GM12878 (cell line): ENCODE measurements at regions not wholly inside any gene's neighbourhood (a gene's known extent, or its start where the extent isn't known, plus 50 kb on each side); places are given as distances from the start of the nearest gene placed in this dataset.

Experiments used
- ATAC-seq: fragments of 200-7000 bp; cut with Tn5 transposase; 3 replicates; pipeline ENCODE4 v1.9.1; 2020; ENCODE audit warnings: mild to moderate bottlenecking, moderate library complexity
- BruUV-seq: library from RNA; stranded (reverse); fragments of 400-500 nt; replicated peaks from 2 replicates; lab custom pipeline; 2021; lab: Mats Ljungman, UMichigan
- CTCF ChIA-PET: fragments of 300-600 bp; sonication (Branson Sonifier 250); formaldehyde crosslinking; extraction: SDS; loops from one replicate; lab custom pipeline; 2021; ENCODE audit warnings: inconsistent platforms; lab: Yijun Ruan, JAX
- POLR2A ChIA-PET: fragments of 350-600 bp; formaldehyde crosslinking; extraction: SDS; loops from one replicate; lab custom pipeline; 2021; ENCODE audit warnings: inconsistent platforms; lab: Charles Lee
- RAD21 ChIA-PET: fragments of 300-600 bp; sonication (Branson Sonifier 250); formaldehyde crosslinking; loops from one replicate; lab custom pipeline; 2023; ENCODE audit warnings: antibody characterized with exemption; ENCODE audit not compliant: unreplicated experiment; lab: Charles Lee
- SMC1A ChIA-PET: fragments of 300-600 bp; sonication (Branson Sonifier 250); formaldehyde crosslinking; loops from one replicate; lab custom pipeline; 2023; ENCODE audit not compliant: unreplicated experiment, uncharacterized antibody; lab: Charles Lee
- DNase-seq: peaks from one replicate; pipeline ENCODE4 v3.0.0-alpha.2; 2011; ENCODE audit warnings: low read depth, low spot score
- FAIRE-seq: peaks from 3 replicates; lab custom pipeline; 2011; peaks lifted over from hg19 to GRCh38; lab: Jason Lieb, UNC
- H2AFZ ChIP-seq: 2 replicates; pipeline ENCODE4 v1.6.0; 2011; ENCODE audit warnings: low read depth, low read length, control low read depth; ENCODE audit not compliant: control insufficient read depth
- H3K27ac ChIP-seq: 2 replicates; pipeline ENCODE4 v1.5.1; 2011; ENCODE audit warnings: control low read depth; ENCODE audit not compliant: control insufficient read depth, insufficient read depth
- H3K27me3 ChIP-seq, 2 experiments: replicated peaks in 1 of 2; 2 replicates each; pipeline versions ENCODE4 v1.6.0 to v1.6.1; 2011; ENCODE audit warnings: low read length in 1 of 2; ENCODE audit not compliant: control insufficient read depth in 2 of 2, insufficient read depth in 2 of 2
- H3K36me3 ChIP-seq, 2 experiments: 2 replicates each; pipeline ENCODE4 v1.5.1; 2011; ENCODE audit warnings: low read length in 1 of 2; ENCODE audit not compliant: control insufficient read depth in 2 of 2, insufficient read depth in 2 of 2
- H3K4me1 ChIP-seq: 2 replicates; pipeline ENCODE4 v1.6.1; 2011; ENCODE audit warnings: mild to moderate bottlenecking, low read length, moderate library complexity, mixed read lengths; ENCODE audit not compliant: control insufficient read depth, insufficient read depth
- H3K4me2 ChIP-seq: 2 replicates; pipeline ENCODE4 v1.6.0; 2011; ENCODE audit warnings: control low read depth; ENCODE audit not compliant: control insufficient read depth, insufficient read depth
- H3K4me3 ChIP-seq: fragments of 200-600 bp; sonication (generic); 2 replicates; pipeline ENCODE4 v1.5.1; 2016
- H3K79me2 ChIP-seq: 2 replicates; pipeline ENCODE4 v1.6.0; 2011; ENCODE audit warnings: low read length; ENCODE audit not compliant: control insufficient read depth, insufficient read depth
- H3K9ac ChIP-seq: 2 replicates; pipeline ENCODE4 v1.8.0; 2011; ENCODE audit warnings: low read length, control low read depth, mixed read lengths; ENCODE audit not compliant: control insufficient read depth, insufficient read depth
- H3K9me3 ChIP-seq: replicated peaks from 3 replicates; pipeline ENCODE4 v1.5.1; 2011; ENCODE audit warnings: mild to moderate bottlenecking, low read length; ENCODE audit not compliant: control insufficient read depth, insufficient read depth
- H4K20me1 ChIP-seq: 2 replicates; pipeline ENCODE4 v1.6.0; 2011; ENCODE audit not compliant: control insufficient read depth, insufficient read depth
- FOXK2 ChIP-seq: fragments of 450-650 bp; IDR thresholded peaks from 2 replicates; pipeline ENCODE4 v1.6.1; 2017; ENCODE audit warnings: mild to moderate bottlenecking, moderate library complexity
- HDGF ChIP-seq: fragments of 450-650 bp; IDR thresholded peaks from 2 replicates; pipeline ENCODE4 v1.6.1; 2016; ENCODE audit warnings: antibody characterized with exemption
- KAT2A ChIP-seq: conservative IDR thresholded peaks from 2 replicates; pipeline ENCODE4 v1.6.1; 2011; ENCODE audit warnings: low read depth, low read length; ENCODE audit not compliant: control insufficient read depth
- MTA2 ChIP-seq: fragments of 450-650 bp; IDR thresholded peaks from 2 replicates; pipeline ENCODE4 v1.6.1; 2016; ENCODE audit warnings: low read depth, mild to moderate bottlenecking, moderate library complexity
- NRF1 ChIP-seq: conservative IDR thresholded peaks from 2 replicates; pipeline ENCODE4 v1.6.1; 2011; ENCODE audit warnings: mild to moderate bottlenecking, low read depth, low read length, improper control_type of control experiment
- PAX8 ChIP-seq: fragments of 450-650 bp; IDR thresholded peaks from 2 replicates; pipeline ENCODE4 v1.6.1; 2017; ENCODE audit warnings: mild to moderate bottlenecking, moderate library complexity
- RAD51 ChIP-seq: fragments of 450-650 bp; IDR thresholded peaks from 2 replicates; pipeline ENCODE4 v1.6.1; 2016; ENCODE audit warnings: moderate library complexity, mild to moderate bottlenecking, inconsistent platforms
- RUNX3 ChIP-seq: IDR thresholded peaks from 2 replicates; pipeline ENCODE4 v1.6.1; 2012; ENCODE audit warnings: low read length, inconsistent platforms
- SRF ChIP-seq, 2 experiments: IDR thresholded peaks; 2 replicates each; pipeline ENCODE4 v1.6.1; 2011; ENCODE audit warnings: low read depth in 2 of 2, low read length in 2 of 2, mild to moderate bottlenecking in 1 of 2, moderate library complexity in 1 of 2
- WRNIP1 ChIP-seq: IDR thresholded peaks from 2 replicates; pipeline ENCODE4 v1.6.1; 2011; ENCODE audit warnings: low read depth, low read length, improper control_type of control experiment, borderline replicate concordance
- ZNF384 ChIP-seq: IDR thresholded peaks from 2 replicates; pipeline ENCODE4 v1.6.1; 2012; ENCODE audit warnings: low read depth, mild to moderate bottlenecking, low read length, improper control_type of control experiment, borderline replicate concordance
- ZNF622 ChIP-seq: fragments of 450-650 bp; IDR thresholded peaks from 2 replicates; pipeline ENCODE4 v1.6.1; 2017; ENCODE audit warnings: mild to moderate bottlenecking, inconsistent platforms
- WGBS: methylation state at CpG from one replicate; pipeline ENCODE4 v1.1.6; 2016; ENCODE audit warnings: low lambda C conversion rate; ENCODE audit not compliant: insufficient replicate concordance, insufficient coverage; ENCODE audit errors: missing lambda C conversion rate; 5-methylcytosine and 5-hydroxymethylcytosine counted together
- in situ Hi-C: fragments of 300-500 bp; cut with MboI; formaldehyde crosslinking; loops from 9 replicates; pipeline ENCODE4 v1.14.3; 2018; ENCODE audit warnings: mixed read lengths
- intact Hi-C: fragments of 100-400 bp; cut with micrococcal nuclease; formaldehyde crosslinking; loops from one replicate; pipeline ENCODE4 v1.14.2; 2022; ENCODE audit not compliant: unreplicated experiment
- TF ChIP-seq, protein P1 (sequence below): fragments of 450-650 bp; formaldehyde crosslinking; IDR thresholded peaks from 2 replicates; pipeline ENCODE4 v1.5.0; 2022; ENCODE audit warnings: mild to moderate bottlenecking, missing genetic modification characterization
- TF ChIP-seq, protein P2 (sequence below): IDR thresholded peaks from 2 replicates; pipeline ENCODE4 v1.6.1; 2011; ENCODE audit warnings: low read depth, mild to moderate bottlenecking, low read length, moderate library complexity, borderline replicate concordance; ENCODE audit errors: extremely low read depth
- TF ChIP-seq, protein P3 (sequence below): IDR thresholded peaks from 2 replicates; pipeline ENCODE4 v1.6.1; 2012; ENCODE audit warnings: low read depth, low read length, improper control_type of control experiment

DNA sequence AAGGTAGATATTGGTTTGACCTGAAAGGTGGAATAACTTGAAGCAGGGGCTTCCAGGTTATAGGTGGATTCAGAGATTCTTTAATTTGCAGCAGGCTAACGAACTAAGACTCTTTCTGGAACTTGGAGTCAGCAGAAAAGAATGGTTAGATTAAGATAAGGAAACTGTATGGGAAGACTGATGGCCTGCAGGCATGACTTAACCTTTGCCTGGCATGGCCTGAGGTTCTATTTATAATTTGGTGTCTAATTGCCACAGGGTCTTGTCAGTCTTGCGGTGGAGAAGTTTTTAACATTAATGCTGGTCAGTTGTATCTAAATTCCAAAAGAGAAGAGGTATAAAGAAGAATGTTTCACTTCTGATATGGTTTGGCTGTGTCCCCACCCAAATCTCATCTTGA is 110.3 kb upstream of the VCX3A start:
- intact Hi-C loops (no loop called here), in situ Hi-C loops (no loop called here)
- no peak for ATAC-seq
- no peaks in the 10 kb centered on the region for H3K4me1 ChIP-seq
- 47% methylated on average over 2 of the region's 2 CpGs for WGBS
- ChIA-PET CTCF (interaction anchor here (0.6 kb wide), 1 partner anchor 255 kb away, joined by 3 read pairs; no protein-coding TSS in a partner anchor), RAD21 (no interaction called here), SMC1A (no interaction called here), POLR2A (no interaction called here)
- H3K79me2 ChIP-seq: no peaks in the 10 kb centered on the region
- no peak overlapping the region for H3K9ac ChIP-seq
- no peaks in the 10 kb centered on the region for H4K20me1 ChIP-seq
- no peak overlapping the region for H3K4me3 ChIP-seq
- BruUV-seq: no TSS peak
- H3K4me2 ChIP-seq: no peak overlapping the region
- no peak overlapping the region for H3K27ac ChIP-seq
- H3K36me3 ChIP-seq: no peaks in the 10 kb centered on the region
- FAIRE-seq: no peak
- peaks cover 2% of the 10 kb centered on the region; the same call in 1 of the 3 replicates for H3K9me3 ChIP-seq
- DNase-seq: no peak
- H2AFZ ChIP-seq: no peak overlapping the region
- TF ChIP-seq ZNF622 (no peak), WRNIP1 (no peak), MTA2 (no peak), FOXK2 (no peak), NRF1 (no peak), PAX8 (no peak), HDGF (no peak), RUNX3 (no peak), SRF (IDR thresholded peaks at IDR 0.05; ENCODE audit: low read depth in 2 of 2, low read length in 2 of 2) (no peak), KAT2A (no peak), ZNF384 (no peak), RAD51 (no peak)
- TF ChIP-seq, protein P1, sequence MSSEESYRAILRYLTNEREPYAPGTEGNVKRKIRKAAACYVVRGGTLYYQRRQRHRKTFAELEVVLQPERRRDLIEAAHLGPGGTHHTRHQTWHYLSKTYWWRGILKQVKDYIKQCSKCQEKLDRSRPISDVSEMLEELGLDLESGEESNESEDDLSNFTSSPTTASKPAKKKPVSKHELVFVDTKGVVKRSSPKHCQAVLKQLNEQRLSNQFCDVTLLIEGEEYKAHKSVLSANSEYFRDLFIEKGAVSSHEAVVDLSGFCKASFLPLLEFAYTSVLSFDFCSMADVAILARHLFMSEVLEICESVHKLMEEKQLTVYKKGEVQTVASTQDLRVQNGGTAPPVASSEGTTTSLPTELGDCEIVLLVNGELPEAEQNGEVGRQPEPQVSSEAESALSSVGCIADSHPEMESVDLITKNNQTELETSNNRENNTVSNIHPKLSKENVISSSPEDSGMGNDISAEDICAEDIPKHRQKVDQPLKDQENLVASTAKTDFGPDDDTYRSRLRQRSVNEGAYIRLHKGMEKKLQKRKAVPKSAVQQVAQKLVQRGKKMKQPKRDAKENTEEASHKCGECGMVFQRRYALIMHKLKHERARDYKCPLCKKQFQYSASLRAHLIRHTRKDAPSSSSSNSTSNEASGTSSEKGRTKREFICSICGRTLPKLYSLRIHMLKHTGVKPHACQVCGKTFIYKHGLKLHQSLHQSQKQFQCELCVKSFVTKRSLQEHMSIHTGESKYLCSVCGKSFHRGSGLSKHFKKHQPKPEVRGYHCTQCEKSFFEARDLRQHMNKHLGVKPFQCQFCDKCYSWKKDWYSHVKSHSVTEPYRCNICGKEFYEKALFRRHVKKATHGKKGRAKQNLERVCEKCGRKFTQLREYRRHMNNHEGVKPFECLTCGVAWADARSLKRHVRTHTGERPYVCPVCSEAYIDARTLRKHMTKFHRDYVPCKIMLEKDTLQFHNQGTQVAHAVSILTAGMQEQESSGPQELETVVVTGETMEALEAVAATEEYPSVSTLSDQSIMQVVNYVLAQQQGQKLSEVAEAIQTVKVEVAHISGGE: no peak
- TF ChIP-seq, protein P2, sequence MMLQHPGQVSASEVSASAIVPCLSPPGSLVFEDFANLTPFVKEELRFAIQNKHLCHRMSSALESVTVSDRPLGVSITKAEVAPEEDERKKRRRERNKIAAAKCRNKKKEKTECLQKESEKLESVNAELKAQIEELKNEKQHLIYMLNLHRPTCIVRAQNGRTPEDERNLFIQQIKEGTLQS: no peak
- TF ChIP-seq, protein P3, sequence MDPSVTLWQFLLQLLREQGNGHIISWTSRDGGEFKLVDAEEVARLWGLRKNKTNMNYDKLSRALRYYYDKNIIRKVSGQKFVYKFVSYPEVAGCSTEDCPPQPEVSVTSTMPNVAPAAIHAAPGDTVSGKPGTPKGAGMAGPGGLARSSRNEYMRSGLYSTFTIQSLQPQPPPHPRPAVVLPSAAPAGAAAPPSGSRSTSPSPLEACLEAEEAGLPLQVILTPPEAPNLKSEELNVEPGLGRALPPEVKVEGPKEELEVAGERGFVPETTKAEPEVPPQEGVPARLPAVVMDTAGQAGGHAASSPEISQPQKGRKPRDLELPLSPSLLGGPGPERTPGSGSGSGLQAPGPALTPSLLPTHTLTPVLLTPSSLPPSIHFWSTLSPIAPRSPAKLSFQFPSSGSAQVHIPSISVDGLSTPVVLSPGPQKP: no peak
- TF ChIP-seq, all 136 proteins: peak for 0
- no peaks in the 10 kb centered on the region for H3K27me3 ChIP-seq
